BJ (cell line): ENCODE measurements at regions not wholly inside any gene's neighbourhood (a gene's known extent, or its start where the extent isn't known, plus 50 kb on each side); places are given as distances from the start of the nearest gene placed in this dataset.

Experiments
- CTCF ChIA-PET: fragments of 350-600 bp; formaldehyde crosslinking; extraction: SDS; loops from one replicate; lab custom pipeline; 2021; ENCODE audit warnings: antibody characterized with exemption, inconsistent platforms; lab: Yijun Ruan, JAX
- POLR2A ChIA-PET: fragments of 300-600 bp; sonication (Branson Sonifier 250); formaldehyde crosslinking; extraction: SDS; loops from one replicate; lab custom pipeline; 2021; ENCODE audit warnings: antibody characterized with exemption; lab: Charles Lee
- DNase-seq: peaks from one replicate; pipeline ENCODE4 v3.0.0-alpha.2; 2011; ENCODE audit warnings: low read depth
- H3K27me3 ChIP-seq: 2 replicates; pipeline ENCODE4 v1.6.0; 2011; ENCODE audit warnings: low read length; ENCODE audit not compliant: control insufficient read depth, insufficient read depth
- H3K36me3 ChIP-seq: 2 replicates; pipeline ENCODE4 v1.5.1; 2011; ENCODE audit warnings: low read length; ENCODE audit not compliant: control insufficient read depth, insufficient read depth
- H3K4me3 ChIP-seq: 2 replicates; pipeline ENCODE4 v1.5.1; 2011; ENCODE audit warnings: low read depth, mild to moderate bottlenecking, control low read depth, low read length
- TF ChIP-seq, protein P1 (sequence below): IDR thresholded peaks from 2 replicates; pipeline ENCODE4 v1.5.1; 2011; ENCODE audit warnings: low read depth, mild to moderate bottlenecking, control low read depth, inconsistent platforms, low read length, moderate library complexity; ENCODE audit not compliant: insufficient read depth

DNA sequence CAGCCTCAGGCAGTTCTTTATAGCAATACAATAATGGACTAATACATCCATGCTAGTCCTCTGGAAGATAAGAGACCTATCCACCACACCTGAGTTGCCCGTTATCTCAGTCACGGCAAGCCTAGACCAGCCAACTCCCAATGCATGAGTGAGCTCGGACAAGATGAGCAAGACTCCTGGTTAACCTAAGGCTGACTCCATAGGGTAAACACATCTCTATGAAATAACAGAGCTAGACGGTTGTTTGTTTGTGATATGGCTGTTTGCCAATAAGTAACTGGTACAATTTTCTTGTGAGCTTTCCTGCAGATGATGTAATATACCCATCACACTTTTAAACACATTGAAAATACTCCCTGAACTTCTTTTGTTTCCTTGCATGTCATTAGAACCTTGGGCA lies 70.6 kb upstream of the PHACTR1 start:
- CTCF ChIA-PET: interaction anchor here (0.9 to 1.4 kb wide), 3 partner anchors 7 to 248 kb away, joined by 3 to 4 read pairs (median 3); no protein-coding TSS in a partner anchor
- H3K36me3 ChIP-seq: no peaks in the 10 kb centered on the region
- TF ChIP-seq, protein P1, sequence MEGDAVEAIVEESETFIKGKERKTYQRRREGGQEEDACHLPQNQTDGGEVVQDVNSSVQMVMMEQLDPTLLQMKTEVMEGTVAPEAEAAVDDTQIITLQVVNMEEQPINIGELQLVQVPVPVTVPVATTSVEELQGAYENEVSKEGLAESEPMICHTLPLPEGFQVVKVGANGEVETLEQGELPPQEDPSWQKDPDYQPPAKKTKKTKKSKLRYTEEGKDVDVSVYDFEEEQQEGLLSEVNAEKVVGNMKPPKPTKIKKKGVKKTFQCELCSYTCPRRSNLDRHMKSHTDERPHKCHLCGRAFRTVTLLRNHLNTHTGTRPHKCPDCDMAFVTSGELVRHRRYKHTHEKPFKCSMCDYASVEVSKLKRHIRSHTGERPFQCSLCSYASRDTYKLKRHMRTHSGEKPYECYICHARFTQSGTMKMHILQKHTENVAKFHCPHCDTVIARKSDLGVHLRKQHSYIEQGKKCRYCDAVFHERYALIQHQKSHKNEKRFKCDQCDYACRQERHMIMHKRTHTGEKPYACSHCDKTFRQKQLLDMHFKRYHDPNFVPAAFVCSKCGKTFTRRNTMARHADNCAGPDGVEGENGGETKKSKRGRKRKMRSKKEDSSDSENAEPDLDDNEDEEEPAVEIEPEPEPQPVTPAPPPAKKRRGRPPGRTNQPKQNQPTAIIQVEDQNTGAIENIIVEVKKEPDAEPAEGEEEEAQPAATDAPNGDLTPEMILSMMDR: no peak
- POLR2A ChIA-PET: no interaction called here
- no peaks in the 10 kb centered on the region for H3K27me3 ChIP-seq
- no peak for DNase-seq
- H3K4me3 ChIP-seq: no peak overlapping the region

DNA sequence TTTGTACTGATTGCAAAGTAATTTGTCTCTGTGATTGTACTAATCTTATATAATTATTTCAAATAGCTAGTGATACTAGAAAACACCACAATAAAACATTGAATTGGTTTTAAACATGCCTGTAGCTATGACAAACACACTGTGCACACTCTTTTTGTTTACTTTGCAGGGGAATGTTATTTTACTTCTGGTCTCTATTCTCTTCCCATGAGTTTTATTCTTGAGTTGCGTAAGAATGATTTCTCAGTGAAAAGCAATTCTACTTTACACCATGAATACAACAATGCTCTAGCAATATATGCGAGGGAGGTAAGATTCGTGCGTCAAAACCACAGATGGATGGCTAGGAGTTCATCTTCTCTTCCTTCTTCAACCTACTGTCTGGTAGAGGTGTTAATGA lies 68.4 kb upstream of the PHACTR1 start:
- no peak for DNase-seq
- ChIA-PET POLR2A (no interaction called here), CTCF (no interaction called here)
- Histone ChIP-seq H3K4me3 (no peak overlapping the region), H3K27me3 (no peaks in the 10 kb centered on the region), H3K36me3 (no peaks in the 10 kb centered on the region)
- TF ChIP-seq, protein P1: no peak

DNA sequence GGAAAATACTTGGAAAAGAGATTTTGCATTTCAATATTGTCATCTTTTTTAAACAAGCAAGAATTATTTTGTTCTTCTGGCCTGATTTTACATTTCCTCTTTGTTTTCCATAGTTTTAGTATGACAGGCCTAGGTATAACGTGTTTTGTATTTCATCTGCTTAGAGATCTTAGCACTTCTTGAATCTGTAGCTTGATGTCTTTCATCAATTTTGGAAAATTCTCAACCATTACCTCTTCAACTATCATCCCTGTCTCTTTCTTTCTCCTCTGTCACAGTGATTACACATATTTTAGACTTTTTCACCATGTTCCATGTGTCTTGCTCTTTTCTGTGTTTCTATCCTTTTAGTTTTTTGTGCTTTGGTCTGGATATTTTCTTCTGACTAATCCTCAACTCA lies 67.2 kb upstream of the PHACTR1 start:
- Histone ChIP-seq H3K36me3 (no peaks in the 10 kb centered on the region), H3K4me3 (no peak overlapping the region), H3K27me3 (no peaks in the 10 kb centered on the region)
- TF ChIP-seq, protein P1: no peak
- POLR2A ChIA-PET: no interaction called here
- DNase-seq: no peak
- CTCF ChIA-PET: interaction anchor here (1.0 kb wide), 1 partner anchor 244 kb away, joined by 3 read pairs; no protein-coding TSS in a partner anchor

DNA sequence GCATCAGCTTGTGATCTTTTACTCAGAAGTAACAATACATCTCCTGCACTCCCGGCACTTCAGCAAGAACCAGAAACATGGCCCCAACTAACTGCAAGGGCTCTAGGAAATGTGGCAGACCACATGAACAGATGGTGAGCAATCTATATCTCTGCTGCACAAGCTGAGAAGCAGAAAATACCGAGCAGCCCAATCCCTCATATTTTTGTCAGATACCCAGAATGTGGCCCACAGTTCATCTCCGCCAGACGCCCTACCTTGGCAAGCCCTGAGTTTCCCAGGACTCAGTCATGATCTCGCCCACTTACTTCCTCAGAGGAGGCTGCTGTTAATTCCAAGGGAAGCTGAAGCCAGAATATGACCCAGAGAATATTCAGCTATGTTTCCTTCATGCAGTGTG lies 63.1 kb upstream of the PHACTR1 start:
- TF ChIP-seq, protein P1: no peak
- ChIA-PET POLR2A (no interaction called here), CTCF (interaction anchor here (0.7 kb wide), 1 partner anchor 246 kb away, joined by 3 read pairs; no protein-coding TSS in a partner anchor)
- no peak for DNase-seq
- Histone ChIP-seq H3K27me3 (no peaks in the 10 kb centered on the region), H3K4me3 (no peak overlapping the region), H3K36me3 (no peaks in the 10 kb centered on the region)

DNA sequence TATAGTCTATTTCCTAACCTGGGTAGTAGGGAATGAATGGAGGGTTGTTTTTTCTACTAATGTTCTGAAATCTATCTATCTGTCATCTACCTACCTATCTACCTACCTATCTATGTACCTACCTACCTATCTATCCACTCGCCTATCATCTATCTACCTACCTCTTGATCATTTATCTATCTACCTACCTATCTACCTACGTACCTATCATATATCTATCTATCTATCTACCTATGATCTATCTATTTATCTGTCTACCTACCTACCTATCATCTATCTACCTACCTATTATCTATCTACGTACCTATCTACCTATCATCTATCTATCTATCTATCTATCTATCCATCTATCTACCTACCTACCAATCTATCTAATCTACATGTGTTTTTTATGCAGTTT lies 62.5 kb upstream of the PHACTR1 start:
- TF ChIP-seq, protein P1: no peak
- Histone ChIP-seq H3K4me3 (no peak overlapping the region), H3K36me3 (no peaks in the 10 kb centered on the region), H3K27me3 (no peaks in the 10 kb centered on the region)
- no peak for DNase-seq
- ChIA-PET POLR2A (no interaction called here), CTCF (interaction anchor here (0.5 to 0.6 kb wide), 2 partner anchors 16 to 32 kb away, joined by 3 to 6 read pairs; no protein-coding TSS in a partner anchor)
